ENCODE measurements at regions not wholly inside any gene's neighbourhood (a gene's known extent, or its start where the extent isn't known, plus 50 kb on each side); places are given as distances from the start of the nearest gene placed in this dataset.

DNA sequence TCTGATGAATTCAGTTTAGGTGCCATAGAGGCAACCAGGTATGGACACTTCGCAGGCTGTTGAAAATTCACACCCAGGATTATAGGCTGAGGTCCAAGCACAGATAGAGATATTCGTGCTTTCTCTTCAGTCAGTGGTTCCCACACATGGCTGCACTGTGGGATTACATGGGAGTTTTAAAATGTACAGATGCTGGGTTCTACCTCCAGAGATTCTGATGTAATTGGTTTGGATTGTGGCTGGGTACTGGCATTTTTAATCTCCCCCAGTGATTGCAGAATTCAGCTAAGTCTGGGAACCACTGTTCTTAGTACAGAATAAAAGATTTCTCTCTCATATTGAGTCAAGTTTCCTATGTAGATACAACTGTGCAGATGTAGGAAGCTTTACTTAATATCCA, 91.6 kb downstream of the FOXB1 start:
- TF ChIP-seq ZFX (IDR thresholded peaks at IDR 0.05; ENCODE audit: borderline replicate concordance): no peak
- TF ChIP-seq, protein P1, sequence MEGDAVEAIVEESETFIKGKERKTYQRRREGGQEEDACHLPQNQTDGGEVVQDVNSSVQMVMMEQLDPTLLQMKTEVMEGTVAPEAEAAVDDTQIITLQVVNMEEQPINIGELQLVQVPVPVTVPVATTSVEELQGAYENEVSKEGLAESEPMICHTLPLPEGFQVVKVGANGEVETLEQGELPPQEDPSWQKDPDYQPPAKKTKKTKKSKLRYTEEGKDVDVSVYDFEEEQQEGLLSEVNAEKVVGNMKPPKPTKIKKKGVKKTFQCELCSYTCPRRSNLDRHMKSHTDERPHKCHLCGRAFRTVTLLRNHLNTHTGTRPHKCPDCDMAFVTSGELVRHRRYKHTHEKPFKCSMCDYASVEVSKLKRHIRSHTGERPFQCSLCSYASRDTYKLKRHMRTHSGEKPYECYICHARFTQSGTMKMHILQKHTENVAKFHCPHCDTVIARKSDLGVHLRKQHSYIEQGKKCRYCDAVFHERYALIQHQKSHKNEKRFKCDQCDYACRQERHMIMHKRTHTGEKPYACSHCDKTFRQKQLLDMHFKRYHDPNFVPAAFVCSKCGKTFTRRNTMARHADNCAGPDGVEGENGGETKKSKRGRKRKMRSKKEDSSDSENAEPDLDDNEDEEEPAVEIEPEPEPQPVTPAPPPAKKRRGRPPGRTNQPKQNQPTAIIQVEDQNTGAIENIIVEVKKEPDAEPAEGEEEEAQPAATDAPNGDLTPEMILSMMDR (IDR thresholded peaks at IDR 0.05): no peak
- no peak overlapping the region for H3K27ac ChIP-seq

DNA sequence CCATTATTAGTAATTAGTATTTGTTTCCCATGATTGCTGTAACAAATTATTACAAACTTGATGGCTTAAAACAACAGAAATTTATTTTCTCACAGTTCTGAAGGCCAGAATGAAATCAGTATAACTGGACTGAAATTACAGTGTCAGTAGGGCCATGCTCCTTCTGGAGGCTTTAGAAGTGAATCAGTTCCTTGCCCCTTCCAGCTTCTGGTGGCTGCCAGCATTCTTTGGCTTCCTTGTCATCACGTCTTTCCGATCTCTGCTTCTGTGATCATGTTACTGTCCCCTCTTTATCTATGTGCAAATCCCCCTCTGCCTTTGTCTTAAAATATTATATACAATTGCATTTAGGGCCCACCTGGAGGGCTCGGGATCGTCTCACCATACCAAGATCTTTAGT, 92.0 kb downstream of the FOXB1 start:
- TF ChIP-seq, protein P1 (IDR thresholded peaks at IDR 0.05): no peak
- no peak for TF ChIP-seq ZFX (IDR thresholded peaks at IDR 0.05; ENCODE audit: borderline replicate concordance)
- no peak overlapping the region for H3K27ac ChIP-seq

DNA sequence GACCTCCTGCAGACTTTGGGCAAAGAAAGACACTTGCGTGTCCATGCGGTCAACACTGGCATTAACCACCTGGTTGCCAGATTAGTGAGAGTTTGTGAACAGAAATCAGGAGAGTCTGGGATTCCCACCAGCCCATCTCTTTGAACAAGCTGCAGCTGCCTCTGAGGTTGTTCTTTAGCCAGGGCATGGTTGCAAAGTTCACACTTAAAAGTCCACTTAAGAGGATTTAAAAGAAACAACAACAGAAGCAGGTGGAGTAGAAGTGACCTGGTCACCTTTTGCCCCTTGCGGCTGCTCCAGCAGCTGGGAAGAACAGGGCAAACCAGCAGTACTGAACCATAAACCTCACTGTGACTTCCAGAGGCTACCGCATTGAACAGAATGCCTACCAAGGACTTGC, 97.3 kb downstream of the FOXB1 start:
- H3K27ac ChIP-seq: no peak overlapping the region
- TF ChIP-seq, protein P1 (IDR thresholded peaks at IDR 0.05): no peak
- TF ChIP-seq ZFX (IDR thresholded peaks at IDR 0.05; ENCODE audit: borderline replicate concordance): no peak

DNA sequence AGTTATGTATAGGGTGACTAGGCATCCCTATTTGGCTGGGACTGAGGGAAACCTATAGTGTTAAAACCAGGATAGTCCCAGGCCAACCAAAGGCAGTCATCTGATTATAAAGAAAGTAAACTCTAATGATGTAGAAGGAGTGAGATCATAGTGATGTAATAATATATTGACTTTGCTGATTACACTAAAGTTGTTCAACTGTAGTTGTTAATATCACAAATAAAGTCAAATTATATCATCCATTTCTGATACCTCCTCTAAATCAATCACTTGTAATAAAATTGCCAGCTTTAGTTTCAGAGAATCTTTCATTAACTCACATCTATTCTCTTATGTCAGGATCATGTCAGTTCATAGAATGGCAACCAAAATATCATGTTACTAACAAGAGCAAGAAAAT, 98.6 kb downstream of the FOXB1 start:
- H3K27ac ChIP-seq: no peak overlapping the region
- no peak for TF ChIP-seq ZFX (IDR thresholded peaks at IDR 0.05; ENCODE audit: borderline replicate concordance)
- TF ChIP-seq, protein P1 (IDR thresholded peaks at IDR 0.05): no peak

DNA sequence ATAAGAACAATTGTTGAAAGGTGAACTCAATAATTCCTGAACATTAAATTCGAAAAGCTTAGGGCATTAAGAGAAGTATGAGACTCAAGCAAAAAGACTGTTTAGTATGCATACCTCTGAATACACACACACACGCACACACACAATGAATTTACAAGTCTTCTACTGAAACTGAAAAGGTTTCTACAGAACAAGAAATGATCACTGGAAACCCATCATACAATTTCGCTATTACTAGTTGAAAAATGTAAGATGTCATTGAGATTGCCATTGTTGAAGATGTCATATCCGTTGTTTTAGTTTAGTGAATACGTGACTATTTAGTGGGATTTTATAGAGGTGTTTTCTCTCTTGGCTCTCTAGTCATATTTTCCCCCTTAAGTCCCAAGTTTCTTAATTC, 106.8 kb downstream of the FOXB1 start:
- H3K27ac ChIP-seq: no peak overlapping the region
- TF ChIP-seq, protein P1 (IDR thresholded peaks at IDR 0.05): no peak
- TF ChIP-seq ZFX (IDR thresholded peaks at IDR 0.05; ENCODE audit: borderline replicate concordance): no peak

DNA sequence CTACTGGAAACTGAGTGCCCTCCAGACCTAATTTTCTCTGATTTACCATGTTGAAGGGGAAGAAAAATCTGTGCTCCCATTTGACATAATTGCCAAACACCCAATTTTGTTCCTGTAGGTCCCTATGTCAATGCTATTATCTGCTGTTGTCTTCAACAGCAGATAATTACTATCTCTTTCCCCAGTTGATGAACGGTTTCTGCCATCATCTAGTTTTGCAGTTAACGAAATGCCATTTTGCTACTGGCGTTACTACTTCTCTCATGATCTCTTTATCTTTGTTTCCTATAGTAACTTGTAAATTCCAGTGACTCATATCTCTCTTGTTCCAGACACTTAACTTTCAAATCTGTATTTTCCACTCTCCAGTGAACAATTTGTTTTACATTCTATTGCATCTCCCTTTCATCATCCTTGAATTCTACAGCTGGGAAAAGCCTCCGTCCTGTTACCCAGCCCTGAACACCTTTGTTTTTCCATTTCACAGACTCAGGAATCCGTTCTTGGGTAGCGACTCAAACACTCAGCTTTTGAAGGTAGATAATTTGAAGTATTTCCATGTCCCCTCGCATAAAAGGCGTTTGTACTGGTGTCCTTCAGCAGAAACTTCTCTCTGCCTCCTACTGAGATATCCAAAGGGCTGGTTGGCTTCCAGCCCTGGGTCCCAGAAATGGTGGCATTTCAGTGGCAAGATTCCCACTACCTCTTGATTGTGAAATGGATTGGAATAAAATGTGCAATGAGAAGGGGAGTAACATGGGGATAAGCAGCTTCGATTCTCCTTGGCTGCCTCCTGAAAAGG, 111.7 kb downstream of the FOXB1 start:
- TF ChIP-seq, protein P1 (IDR thresholded peaks at IDR 0.05): no peak
- no peak overlapping the region for H3K27ac ChIP-seq

DNA sequence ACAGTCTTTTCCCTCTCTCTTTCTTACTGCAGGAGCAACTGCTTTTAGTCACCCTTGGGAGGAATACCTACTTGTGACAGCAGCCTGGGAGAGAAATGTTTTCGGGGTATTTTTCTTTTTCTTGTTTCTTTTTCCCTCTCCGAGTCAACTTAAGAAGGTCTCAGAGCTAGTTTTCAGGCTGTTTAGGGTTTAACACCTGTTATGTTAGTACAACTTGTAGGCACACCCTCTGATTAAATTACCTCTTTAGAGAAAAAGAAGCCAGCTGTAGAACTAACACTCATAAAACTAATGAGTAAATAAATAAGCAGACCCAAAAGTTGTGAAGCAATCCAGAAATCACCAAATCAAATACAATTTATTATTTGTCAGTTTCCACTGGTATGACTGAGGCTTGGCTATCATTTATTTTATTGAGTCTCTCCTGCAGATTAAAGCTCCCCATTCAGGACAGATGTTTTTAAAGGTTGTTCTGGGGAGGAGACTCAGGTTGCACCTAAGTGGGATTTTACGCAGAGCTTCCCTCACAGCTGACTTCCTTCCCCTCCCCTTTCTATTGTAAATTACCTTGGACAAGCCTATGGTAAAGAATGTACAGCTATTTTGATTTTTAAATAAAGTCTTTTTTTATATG, 112.5 kb downstream of the FOXB1 start:
- no peak overlapping the region for H3K27ac ChIP-seq
- no peak for TF ChIP-seq ZFX (IDR thresholded peaks at IDR 0.05; ENCODE audit: borderline replicate concordance)
- TF ChIP-seq, protein P1 (IDR thresholded peaks at IDR 0.05): no peak
